GM18519 (cell line): ENCODE measurements at regions not wholly inside any gene's neighbourhood (a gene's known extent, or its start where the extent isn't known, plus 50 kb on each side); places are given as distances from the start of the nearest gene placed in this dataset.
"Not testable (repeated sequence)": the region's sequence is repeated elsewhere in the genome, so short reads cannot be mapped to it uniquely, and the experiment has no call there.

Source experiments
- ATAC-seq: cut with Tn5 transposase; IDR thresholded peaks from one replicate; pipeline ENCODE4 v1.9.1; 2021; ENCODE audit warnings: mild to moderate bottlenecking, moderate library complexity; ENCODE audit not compliant: unreplicated experiment, low FRiP score

DNA sequence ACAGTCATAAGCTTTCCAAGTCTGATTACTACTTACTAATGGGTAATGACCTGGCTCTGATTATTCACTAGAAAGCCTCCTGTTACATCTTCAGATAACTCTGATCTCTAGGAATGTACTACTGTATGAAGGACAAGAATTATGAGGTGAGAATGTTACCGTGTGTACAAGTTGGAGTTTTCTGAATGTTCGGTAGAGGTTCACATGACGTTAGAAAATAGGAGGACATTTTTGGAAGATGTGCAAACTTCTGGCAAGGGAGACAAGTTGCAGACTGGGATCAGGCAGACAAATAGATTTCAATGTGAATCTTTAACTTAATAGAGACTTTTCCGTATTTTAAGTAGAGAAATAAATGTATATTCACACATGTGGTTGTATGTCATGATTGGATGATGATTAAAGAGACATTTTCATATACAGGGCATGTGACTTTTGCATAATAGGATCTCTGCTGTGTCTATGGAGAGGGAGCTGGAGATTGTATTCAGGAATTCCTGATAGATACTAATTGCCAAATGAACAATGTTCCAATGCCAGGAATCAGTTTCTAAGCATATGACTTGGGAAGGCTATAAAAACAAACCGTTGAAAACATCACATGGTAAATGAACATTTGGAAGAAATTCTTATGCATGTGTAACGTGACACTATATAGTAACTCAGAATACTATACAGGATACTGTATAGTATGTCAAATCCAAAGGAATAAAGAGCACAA lies 1695.8 kb upstream of the PIK3C3 start:
- no peak for ATAC-seq

DNA sequence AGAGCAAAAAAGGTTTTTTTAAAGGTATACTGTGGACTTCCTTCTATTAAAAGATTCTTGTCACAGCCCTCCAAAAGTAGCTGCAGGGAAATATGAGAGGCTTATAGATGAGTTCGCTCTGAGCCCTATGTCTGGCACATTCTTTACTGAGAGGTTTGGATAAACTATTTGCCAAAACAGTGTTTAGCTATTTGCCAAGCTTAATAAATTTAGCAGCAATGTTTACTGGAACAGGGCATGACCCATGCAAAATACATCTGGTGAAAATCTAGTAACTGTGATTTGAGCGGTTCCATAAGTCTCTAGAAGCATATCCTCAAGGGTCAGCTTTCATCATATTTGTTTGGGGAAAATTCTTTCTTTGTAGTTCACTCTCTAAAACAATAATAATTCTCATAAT lies 1696.7 kb upstream of the PIK3C3 start:
- ATAC-seq = no peak

DNA sequence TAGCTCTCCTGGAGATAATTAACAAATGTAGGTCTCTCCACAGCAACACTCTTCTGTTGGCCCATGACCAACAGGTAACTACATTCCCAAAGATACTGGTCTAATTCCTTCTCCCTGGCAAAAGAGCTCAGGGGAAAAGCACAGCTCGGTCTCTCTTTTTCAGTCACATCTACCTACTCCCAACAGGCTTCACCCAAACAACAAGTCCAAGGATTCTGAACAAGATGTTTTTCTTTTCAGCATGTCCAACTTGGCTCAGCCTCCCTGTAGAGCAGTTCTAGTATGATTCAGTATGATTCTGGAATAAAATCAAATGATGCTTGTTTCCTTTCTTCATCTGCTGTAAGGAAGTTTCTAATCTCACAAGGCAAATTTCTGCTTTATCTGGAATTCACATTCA lies 1704.8 kb upstream of the PIK3C3 start:
- no peak for ATAC-seq

DNA sequence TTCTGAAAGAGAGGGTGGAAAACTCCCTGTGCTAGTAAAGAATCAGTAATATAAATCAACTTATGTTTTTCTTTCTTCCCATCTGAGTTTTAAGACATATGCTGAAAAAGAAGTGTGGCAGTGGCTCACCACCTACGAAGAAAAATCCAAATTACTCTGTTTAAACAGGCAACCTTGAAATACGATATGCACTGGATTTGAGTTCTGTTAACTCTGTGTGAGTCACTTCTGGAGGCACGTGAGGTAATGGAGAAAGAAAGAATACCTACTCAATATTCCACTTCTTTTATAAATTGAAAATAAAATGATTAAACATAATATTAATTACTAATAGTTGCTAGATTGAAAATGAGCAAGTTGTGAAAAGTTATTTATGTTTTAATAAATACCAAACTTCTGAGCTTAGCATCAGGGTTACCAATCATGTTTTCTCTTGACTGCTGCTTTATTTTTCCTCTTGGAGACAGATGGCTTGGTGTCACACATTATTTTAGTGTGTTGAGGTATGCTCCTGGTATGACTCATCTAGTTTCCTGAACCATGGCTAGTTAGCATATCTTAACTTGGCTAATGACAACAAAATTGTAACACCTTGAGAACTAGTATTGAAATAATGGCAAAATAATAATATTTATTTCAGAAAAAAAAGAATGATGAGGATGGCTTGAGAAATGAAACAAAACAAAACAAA lies 1705.5 kb upstream of the PIK3C3 start:
- ATAC-seq = no peak

DNA sequence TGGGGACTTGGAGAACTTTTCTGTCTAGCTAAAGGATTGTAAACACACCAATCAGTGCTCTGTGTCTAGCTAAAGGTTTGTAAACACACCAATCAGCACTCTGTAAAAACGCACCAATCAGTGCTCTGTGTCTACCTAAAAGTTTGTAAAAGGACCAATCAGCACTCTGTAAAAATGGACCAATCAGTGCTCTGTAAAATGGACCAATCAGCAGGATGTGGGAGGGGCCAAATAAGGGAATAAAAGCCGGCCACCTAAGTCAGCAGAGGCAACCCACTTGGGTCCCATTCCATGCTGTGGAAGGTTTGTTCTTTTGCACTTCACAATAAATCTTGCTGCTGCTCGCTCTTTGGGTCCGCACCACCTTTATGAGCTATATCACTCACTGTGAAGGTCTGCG lies 1709.4 kb upstream of the PIK3C3 start:
- not testable (repeated sequence) for ATAC-seq

DNA sequence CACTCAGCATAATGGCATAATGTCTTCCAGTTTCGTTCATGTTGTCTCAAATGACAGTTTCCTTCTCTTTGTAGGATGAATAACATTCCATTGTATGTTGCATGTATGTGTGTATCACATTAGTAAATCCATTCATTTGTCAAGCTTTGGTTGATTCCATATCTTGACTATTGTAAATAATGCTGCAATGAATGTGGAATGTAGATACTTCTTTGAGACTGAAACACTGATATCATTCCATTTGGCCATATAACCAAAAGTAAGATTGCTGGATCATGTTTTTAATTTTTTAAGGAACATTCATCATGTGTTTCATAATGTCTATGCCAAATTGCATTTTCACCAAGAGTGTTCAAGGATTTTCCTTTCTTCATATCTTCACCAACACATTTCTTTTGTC lies 1711.4 kb upstream of the PIK3C3 start:
- ATAC-seq = no peak

DNA sequence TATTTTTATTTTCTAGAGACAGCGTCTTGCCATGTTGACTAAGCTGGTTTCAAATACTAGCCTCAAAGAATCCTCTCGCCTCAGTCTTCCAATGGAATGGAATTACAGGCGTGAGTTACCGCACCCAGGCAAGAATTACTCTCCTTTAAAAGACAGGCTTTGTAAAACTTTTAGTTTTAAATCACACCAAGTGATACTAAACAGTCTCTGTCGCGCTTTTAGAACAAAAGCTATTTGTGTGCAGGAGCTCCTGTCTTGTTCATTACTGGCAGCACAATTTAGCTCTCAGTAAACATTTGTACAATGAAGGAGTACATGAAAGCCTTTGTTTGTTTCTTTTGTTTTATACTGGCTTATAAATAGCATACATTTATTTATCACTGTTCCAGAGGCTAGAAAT lies 1719.2 kb upstream of the PIK3C3 start:
- no peak for ATAC-seq

DNA sequence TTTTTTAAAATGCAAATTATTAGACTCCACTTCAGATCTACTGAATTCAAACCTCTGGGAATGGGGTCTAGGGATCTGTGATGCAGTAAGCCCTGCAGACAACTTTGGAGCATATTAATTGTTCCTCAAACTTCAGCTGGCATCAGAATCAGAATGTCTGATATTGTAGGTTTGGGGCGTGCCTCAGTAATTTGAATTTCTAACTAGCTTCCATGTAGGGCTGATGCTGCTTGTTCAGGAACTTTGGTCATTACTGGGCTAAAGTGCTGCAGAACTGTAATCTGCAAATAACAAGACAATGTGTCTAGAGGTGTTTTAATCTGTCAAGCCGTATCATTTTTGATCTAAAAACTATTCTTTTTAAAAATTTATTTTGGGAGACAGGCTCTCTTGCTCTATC lies 1719.7 kb upstream of the PIK3C3 start:
- ATAC-seq = no peak

DNA sequence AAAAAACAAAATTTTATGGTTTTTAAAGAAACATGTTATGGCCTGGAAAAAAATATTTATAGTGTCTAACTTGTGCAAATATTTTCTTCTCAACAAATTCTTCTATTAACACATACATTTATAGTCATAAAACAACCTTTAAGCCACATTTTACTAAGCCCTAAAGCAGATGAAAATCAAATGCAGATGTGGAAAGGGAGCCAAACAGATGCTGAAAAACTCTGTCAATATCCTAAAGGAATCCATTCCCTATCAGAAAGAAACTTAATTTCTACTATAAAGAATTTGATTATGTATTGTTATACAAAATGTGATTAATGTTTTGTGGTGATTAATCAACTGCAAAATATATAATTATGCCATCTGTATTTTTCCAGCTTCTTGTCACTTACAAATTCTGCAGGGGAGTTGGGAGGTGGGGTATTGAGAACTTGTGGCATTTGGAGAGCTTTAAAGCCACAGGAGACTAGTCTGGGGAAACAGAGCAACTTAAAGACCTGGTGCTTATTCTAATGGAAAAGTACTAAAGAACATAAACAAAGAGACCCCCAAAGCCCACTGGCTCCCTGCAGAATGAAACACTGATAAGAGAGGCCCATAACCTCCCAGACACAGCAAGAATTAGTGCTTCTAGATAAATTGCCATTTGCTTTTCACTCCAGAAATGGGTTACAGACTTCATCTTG lies 1721.0 kb upstream of the PIK3C3 start:
- no peak for ATAC-seq

DNA sequence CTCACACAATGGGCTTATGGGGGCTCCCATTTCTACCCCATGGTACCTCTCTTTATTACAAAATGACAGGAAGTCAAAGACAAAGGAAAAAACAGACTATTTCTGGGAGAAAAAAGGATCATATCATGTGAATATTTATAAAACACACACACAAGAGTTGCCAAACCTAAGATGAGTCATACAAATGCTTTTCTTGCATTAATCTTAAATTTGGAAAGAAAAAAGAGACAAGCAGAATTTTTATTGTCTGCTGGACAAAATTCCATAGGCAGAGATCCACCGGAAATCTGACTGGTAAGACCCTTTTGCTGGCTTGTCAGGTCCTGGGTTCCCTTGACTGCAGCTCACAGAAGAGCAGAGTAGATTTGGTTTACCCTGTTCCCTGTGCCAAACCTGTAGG lies 1732.3 kb upstream of the PIK3C3 start:
- ATAC-seq = no peak

DNA sequence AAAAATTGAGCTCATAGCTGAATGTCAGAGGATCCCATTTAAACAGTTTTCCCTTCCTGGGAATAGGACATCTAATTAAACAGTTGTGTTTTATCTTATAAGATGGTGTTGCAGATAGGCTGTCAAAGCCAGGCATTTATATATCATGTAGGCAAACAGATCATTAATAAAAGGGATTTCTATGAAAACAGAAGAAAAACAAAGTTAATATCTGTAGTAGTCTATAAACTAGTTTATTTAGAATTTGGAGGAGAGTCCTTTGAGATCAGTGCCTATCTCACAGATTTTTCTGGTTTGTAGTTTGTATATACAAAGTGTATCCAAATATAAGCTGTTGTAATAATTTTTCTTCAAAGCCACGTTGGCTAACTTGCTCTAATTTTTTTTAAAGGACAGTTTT lies 1738.2 kb upstream of the PIK3C3 start:
- ATAC-seq = no peak

DNA sequence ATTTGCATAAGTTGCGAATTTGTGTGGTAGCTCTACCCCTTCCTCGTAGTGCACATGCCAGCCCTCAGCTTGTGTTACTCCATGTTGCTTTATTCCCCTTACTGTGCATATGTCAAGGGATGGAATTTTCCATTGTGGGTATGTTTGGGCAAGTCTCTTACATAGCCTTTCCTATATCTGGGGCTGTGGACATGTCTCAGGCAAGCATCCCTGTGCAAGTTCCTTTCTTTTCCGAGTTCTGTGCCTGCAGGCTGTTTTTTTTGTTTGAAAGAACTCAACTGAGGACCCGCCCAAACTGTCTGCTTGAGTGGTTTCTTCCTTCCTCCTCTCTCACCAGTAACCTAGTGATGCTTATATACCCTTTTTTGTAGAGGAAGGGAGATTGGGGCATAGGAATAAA lies 1739.1 kb upstream of the PIK3C3 start:
- no peak for ATAC-seq

DNA sequence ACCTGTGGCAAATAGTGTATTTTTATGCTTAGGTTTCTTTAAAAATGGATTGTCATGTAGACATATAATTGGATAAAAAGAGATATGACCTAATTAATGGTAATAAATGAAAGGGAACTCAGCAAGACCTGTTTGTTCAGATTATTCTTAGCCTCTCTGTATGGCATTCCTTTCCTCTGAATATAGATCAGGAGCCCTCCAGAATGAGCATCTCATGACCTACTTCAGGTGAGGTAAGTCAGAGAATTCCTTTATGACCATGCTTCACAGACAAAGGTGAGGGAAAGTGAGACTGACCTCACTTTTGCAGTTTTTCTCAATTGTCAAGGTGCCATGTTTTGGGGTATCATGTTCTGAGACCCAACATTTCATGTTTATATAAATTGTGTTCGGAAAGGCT lies 1744.3 kb upstream of the PIK3C3 start:
- no peak for ATAC-seq

DNA sequence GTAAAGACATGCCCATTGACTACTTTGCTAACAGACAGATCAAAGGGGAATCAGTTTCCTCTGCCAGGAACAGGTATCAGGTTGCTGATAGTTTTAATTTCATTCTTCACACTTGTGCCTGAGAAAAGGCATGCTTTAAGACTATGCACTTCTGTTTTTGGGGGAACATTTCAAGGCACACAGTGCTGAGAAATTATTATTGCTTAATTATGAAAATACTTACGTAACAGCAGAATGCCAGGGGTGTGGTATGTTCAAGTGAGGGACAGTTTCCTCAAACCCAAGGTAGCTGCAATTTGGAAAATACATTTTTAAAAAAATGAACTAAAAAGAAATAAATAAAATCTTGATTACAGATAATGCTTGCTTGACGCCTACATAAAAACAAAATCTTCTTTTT lies 1746.1 kb upstream of the PIK3C3 start:
- no peak for ATAC-seq

DNA sequence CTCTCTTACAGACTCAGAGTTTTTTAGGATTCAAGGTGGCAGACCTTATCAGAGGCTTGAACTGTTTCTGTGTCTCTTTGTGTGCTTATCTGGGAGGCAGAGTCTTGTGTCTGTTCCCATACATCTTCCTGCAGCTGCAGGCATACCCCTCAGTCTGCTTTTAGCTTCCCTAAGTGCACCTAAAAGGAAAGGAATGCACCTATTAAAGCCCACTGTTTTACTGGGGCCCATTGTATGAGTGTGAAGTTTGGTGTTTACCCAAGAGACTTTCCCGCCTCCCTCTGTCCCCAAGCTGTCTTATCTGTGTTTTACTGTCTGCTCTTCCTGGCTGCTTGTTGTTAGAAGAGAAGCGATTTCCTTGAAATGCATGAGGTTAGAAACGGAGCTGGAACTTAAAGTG lies 1757.3 kb upstream of the PIK3C3 start:
- ATAC-seq = no peak

DNA sequence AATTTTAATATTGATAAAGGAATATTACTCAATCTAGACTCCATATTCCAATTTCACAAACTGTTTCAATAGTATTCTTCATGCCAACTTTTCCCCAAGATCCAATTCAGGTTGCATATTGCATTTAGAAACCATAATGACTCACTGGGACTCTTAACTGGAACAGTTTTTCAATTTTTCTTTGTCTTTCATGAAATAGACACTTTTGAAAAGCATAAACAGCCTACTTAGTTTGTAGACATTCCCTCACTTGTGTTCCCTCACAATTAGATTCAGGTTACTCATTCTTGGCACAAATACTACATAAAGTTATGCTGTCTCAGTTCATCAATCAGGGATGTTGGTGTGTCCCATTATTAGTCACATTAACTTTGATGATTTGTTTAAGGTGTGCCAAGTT lies 1768.4 kb upstream of the PIK3C3 start:
- ATAC-seq = no peak

DNA sequence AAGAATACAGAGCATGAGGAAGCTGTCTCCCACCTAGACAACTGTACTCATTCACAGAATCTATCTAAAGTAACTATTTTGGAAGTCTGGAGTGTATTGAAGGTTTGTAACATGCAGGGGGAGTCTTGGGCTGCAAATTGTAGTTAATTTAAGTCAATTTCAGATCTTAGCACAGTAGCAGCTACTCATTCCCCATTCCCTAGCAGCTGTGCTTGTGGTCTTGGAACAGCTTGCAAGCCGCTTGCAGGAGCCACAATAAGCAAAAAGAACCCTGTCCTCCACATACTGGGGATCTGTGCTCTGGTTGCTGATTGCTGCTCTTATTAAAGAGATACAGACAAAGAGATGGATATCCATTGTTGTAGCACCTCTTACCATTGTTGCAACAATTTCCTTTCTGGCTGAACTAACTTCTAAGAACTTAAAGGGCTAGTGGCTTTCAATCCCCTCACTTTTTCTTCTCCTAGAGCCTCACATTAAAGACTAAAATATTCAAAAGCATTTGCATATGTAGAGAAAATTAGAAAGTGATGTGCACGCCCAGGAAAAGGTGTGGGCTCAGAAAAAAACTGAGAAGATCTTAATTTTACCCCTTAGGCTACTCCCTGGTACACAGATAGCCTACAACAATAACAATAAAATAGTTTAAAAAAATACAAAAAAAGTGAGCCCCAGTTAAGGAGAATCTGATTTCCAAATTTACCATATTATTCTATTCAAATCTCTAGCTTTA lies 1775.1 kb upstream of the PIK3C3 start:
- ATAC-seq = no peak

DNA sequence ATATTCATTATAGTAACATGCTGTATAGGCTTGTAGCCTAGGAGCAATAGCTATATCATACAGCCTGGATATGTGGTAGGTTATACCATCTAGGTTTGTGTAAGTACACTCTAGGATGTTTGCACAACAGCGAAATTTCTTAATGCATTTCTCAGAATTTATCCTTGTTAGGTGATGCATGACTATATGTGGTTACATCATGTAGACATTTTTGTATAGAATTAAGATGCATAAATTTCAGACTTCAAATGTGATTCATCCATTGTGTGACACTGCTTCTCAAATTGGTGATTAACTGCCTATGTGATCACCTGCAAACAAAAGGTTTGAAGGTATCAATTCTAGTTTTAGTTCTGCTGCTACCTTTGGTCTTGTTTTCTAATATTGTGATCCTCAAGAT lies 1787.0 kb upstream of the PIK3C3 start:
- ATAC-seq = no peak

DNA sequence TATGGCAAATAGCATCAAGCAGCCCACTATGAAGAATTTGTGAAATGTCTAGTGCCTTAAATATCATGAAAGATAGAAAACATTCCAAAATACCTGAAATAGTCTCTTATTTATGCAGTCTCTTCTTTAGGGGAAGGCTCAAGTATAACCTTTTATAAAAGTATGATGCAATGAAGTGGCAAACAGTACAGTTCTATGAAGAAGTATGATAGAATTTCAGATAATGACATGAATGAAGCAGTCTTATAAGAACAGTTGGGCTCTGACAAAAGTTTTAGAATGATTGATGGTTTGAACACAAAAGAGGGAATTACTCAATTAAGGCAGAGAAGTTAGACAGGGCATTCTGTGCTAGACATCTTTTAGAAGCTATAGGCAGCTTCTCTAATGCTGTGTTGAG lies 1791.8 kb upstream of the PIK3C3 start:
- no peak for ATAC-seq

DNA sequence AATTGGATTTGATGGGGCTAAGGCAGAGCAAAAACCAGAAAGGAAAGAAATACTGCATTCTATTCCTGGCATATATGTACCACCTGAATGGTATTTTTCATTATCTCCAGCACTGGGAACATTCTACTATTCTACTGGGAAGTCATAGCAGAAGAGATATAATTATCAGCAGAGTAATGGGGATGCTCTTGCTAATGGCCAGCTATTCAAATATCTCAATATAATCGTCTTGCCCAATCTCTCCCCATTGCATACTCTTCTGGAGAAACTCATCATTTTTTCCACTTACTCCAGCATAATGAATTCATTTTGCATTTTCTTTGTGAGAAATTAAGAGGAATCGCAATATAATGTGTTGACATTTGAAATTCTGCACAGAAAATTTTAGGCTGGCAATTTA lies 1794.7 kb upstream of the PIK3C3 start:
- no peak for ATAC-seq
